SK-N-SH treated with all-trans-retinoic acid at 6 μM for 48 hours (cell line): ENCODE measurements at regions not wholly inside any gene's neighbourhood (a gene's known extent, or its start where the extent isn't known, plus 50 kb on each side); places are given as distances from the start of the nearest gene placed in this dataset.

Source experiments
- CREB5 ChIP-seq: fragments of 250-450 bp; sonication (Bioruptor Pico); IDR thresholded peaks from 2 replicates; pipeline ENCODE4 v1.5.1; 2020; ENCODE audit warnings: low read depth, mild to moderate bottlenecking, moderate library complexity
- CSDC2 ChIP-seq: fragments of 250-450 bp; sonication (Bioruptor Pico); IDR thresholded peaks from 2 replicates; pipeline ENCODE4 v1.5.0; 2020; ENCODE audit warnings: mild to moderate bottlenecking, moderate library complexity
- TCF4 ChIP-seq: fragments of 250-450 bp; sonication (Bioruptor Pico); IDR thresholded peaks from 2 replicates; pipeline ENCODE4 v1.8.0; 2021; ENCODE audit warnings: mild to moderate bottlenecking, moderate library complexity, borderline replicate concordance
- ZFP3 ChIP-seq: fragments of 250-450 bp; sonication (Bioruptor Pico); IDR thresholded peaks from 2 replicates; pipeline ENCODE4 v1.5.0; 2020; ENCODE audit warnings: mild to moderate bottlenecking, moderate library complexity
- ZNF565 ChIP-seq: fragments of 450-650 bp; formaldehyde crosslinking; conservative IDR thresholded peaks from 2 replicates; pipeline ENCODE4 v1.5.0; 2020; ENCODE audit warnings: low read depth, mild to moderate bottlenecking, moderate library complexity
- ZNF70 ChIP-seq: fragments of 450-650 bp; formaldehyde crosslinking; IDR thresholded peaks from 2 replicates; pipeline ENCODE4 v1.5.0; 2020; ENCODE audit warnings: mild to moderate bottlenecking, moderate library complexity
- ZNF8 ChIP-seq: fragments of 450-650 bp; formaldehyde crosslinking; IDR thresholded peaks from 2 replicates; pipeline ENCODE4 v1.5.0; 2020; ENCODE audit warnings: mild to moderate bottlenecking, moderate library complexity
- TF ChIP-seq, protein P1 (sequence below): fragments of 250-450 bp; sonication (Bioruptor Pico); IDR thresholded peaks from 2 replicates; pipeline ENCODE4 v1.8.0; 2020; ENCODE audit warnings: mild to moderate bottlenecking, moderate library complexity, borderline replicate concordance
- TF ChIP-seq, protein P2 (sequence below): fragments of 250-450 bp; sonication (Bioruptor Pico); IDR thresholded peaks from 2 replicates; pipeline ENCODE4 v1.8.0; 2021; ENCODE audit warnings: low read depth, mild to moderate bottlenecking, moderate library complexity, borderline replicate concordance

GRCh38 chr4:119897260-119897659, 169.4 kb downstream of the MAD2L1 start:
- TF ChIP-seq ZFP3 (CRISPR knock-in tag) (no peak), CSDC2 (CRISPR knock-in tag) (no peak), ZNF70 (CRISPR knock-in tag) (no peak), CREB5 (CRISPR knock-in tag) (no peak), ZNF565 (CRISPR knock-in tag) (no peak), TCF4 (0 out of 2 replicates have a peak, but pooled peaks have one; percentile 17), ZNF8 (no peak)
- TF ChIP-seq, protein P1, sequence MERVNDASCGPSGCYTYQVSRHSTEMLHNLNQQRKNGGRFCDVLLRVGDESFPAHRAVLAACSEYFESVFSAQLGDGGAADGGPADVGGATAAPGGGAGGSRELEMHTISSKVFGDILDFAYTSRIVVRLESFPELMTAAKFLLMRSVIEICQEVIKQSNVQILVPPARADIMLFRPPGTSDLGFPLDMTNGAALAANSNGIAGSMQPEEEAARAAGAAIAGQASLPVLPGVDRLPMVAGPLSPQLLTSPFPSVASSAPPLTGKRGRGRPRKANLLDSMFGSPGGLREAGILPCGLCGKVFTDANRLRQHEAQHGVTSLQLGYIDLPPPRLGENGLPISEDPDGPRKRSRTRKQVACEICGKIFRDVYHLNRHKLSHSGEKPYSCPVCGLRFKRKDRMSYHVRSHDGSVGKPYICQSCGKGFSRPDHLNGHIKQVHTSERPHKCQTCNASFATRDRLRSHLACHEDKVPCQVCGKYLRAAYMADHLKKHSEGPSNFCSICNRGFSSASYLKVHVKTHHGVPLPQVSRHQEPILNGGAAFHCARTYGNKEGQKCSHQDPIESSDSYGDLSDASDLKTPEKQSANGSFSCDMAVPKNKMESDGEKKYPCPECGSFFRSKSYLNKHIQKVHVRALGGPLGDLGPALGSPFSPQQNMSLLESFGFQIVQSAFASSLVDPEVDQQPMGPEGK (CRISPR knock-in tag), result no peak
- TF ChIP-seq, protein P2, sequence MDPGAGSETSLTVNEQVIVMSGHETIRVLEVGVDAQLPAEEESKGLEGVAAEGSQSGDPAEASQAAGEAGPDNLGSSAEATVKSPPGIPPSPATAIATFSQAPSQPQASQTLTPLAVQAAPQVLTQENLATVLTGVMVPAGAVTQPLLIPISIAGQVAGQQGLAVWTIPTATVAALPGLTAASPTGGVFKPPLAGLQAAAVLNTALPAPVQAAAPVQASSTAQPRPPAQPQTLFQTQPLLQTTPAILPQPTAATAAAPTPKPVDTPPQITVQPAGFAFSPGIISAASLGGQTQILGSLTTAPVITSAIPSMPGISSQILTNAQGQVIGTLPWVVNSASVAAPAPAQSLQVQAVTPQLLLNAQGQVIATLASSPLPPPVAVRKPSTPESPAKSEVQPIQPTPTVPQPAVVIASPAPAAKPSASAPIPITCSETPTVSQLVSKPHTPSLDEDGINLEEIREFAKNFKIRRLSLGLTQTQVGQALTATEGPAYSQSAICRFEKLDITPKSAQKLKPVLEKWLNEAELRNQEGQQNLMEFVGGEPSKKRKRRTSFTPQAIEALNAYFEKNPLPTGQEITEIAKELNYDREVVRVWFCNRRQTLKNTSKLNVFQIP, result no peak
